Gastroesophageal sphincter (tissue), 3 donors: ENCODE measurements at regions not wholly inside any gene's neighbourhood (a gene's known extent, or its start where the extent isn't known, plus 50 kb on each side); places are given as distances from the start of the nearest gene placed in this dataset.

Experiments used
- CTCF ChIP-seq, 4 experiments: fragments of 200-600 bp in 2 of 4; fragments of 450-650 bp in 2 of 4; sonication (generic) in 1 of 4; IDR thresholded peaks; one replicate each; pipeline ENCODE4 v1.5.1; 2017 to 2019; ENCODE audit warnings: antibody characterized with exemption in 4 of 4, mild to moderate bottlenecking in 2 of 4, moderate library complexity in 2 of 4
- EP300 ChIP-seq: sonication (generic); formaldehyde crosslinking; IDR thresholded peaks from one replicate; pipeline ENCODE4 v1.6.1; 2017; ENCODE audit warnings: antibody characterized with exemption, mild to moderate bottlenecking
- POLR2A ChIP-seq, 2 donors: fragments of 450-650 bp; IDR thresholded peaks; one replicate each; pipeline ENCODE4 v1.6.1; 2017; ENCODE audit warnings: antibody characterized with exemption in 2 of 2, mild to moderate bottlenecking in 2 of 2, moderate library complexity in 1 of 2
- POLR2AphosphoS5 ChIP-seq: sonication (generic); formaldehyde crosslinking; IDR thresholded peaks from one replicate; pipeline ENCODE4 v1.6.1; 2017; ENCODE audit warnings: antibody characterized with exemption

- no peak for TF ChIP-seq CTCF (IDR thresholded peaks at IDR 0.05)
- no peak for TF ChIP-seq EP300
- TF ChIP-seq POLR2AphosphoS5: no peak
- no peak for TF ChIP-seq POLR2A (IDR thresholded peaks at IDR 0.05)
Measured at GRCh38 chr6:134698228-134698627, 251.7 kb downstream of the ALDH8A1 start.
